ENCODE measurements at regions not wholly inside any gene's neighbourhood (a gene's known extent, or its start where the extent isn't known, plus 50 kb on each side); places are given as distances from the start of the nearest gene placed in this dataset.

DNA sequence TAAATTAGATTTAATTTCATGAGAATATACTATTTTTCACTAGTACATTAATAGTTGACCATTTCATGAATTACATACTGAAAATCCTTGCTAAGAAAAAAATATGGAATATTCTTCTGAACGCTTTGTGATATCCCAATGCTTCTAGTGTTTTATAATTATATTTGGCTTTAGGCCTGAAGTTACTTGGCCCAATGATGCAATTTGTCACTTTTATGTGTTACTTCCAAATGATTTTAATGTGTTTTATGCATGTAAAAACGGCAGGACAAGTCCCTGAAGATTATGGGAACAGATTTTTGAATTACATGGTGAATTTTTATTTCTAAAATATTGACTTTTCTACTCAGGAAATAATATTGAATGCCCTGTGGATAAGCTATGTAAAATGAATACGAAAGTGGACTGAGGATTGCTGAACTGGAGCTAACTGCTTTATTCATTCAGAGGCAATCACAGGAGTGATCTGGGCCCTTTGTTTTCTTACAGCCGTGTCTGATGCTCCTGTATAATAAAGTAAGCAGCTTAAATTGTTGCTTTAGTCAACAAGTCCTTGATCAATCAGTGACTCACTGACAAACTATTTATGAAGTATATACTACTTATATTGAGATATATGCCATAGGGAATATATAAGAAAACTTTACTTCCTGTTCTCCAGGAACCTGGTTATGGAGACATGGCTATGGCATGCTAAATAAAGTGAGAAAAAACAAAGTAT, 543.0 kb upstream of the RGS18 start:
- Mint-ChIP-seq H3K27ac (no peak overlapping the region), H3K36me3 (no peaks in the 10 kb centered on the region), H3K27me3 (ENCODE audit: low read depth) (no peaks in the 10 kb centered on the region), H3K4me3 (no peak overlapping the region), H3K4me1 (no peaks in the 10 kb centered on the region), H3K9me3 (no peaks in the 10 kb centered on the region)
- DNase-seq (ENCODE audit: low spot score in 2 of 2, unreplicated experiment in 2 of 2): no peak
- TF ChIP-seq, protein P1, sequence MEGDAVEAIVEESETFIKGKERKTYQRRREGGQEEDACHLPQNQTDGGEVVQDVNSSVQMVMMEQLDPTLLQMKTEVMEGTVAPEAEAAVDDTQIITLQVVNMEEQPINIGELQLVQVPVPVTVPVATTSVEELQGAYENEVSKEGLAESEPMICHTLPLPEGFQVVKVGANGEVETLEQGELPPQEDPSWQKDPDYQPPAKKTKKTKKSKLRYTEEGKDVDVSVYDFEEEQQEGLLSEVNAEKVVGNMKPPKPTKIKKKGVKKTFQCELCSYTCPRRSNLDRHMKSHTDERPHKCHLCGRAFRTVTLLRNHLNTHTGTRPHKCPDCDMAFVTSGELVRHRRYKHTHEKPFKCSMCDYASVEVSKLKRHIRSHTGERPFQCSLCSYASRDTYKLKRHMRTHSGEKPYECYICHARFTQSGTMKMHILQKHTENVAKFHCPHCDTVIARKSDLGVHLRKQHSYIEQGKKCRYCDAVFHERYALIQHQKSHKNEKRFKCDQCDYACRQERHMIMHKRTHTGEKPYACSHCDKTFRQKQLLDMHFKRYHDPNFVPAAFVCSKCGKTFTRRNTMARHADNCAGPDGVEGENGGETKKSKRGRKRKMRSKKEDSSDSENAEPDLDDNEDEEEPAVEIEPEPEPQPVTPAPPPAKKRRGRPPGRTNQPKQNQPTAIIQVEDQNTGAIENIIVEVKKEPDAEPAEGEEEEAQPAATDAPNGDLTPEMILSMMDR (IDR thresholded peaks at IDR 0.05; ENCODE audit: unreplicated experiment): no peak

DNA sequence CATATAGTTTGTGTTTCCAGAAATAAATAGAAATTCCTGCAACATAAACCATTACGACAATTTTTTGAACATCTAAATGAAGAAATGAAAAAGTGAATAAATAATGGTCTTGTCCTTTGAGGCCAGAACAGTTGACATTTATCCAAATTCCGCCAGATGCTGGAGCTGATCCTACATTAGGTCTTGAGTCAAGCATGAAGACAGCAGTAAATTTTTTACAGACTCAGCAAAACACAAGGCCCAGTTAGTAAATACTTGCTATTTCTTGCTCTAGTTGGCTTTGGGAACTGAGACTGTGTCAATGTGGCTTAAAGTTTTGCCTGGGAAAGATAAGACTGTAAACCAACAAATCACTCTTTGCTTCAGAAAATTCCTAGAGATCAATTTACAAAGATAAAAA, 540.1 kb upstream of the RGS18 start:
- Mint-ChIP-seq H3K36me3 (no peaks in the 10 kb centered on the region), H3K9me3 (peaks cover 3% of the 10 kb centered on the region), H3K27me3 (ENCODE audit: low read depth) (no peaks in the 10 kb centered on the region), H3K4me1 (no peaks in the 10 kb centered on the region), H3K4me3 (no peak overlapping the region), H3K27ac (no peak overlapping the region)
- DNase-seq (ENCODE audit: low spot score in 2 of 2, unreplicated experiment in 2 of 2): no peak
- TF ChIP-seq, protein P1 (IDR thresholded peaks at IDR 0.05; ENCODE audit: unreplicated experiment): no peak

DNA sequence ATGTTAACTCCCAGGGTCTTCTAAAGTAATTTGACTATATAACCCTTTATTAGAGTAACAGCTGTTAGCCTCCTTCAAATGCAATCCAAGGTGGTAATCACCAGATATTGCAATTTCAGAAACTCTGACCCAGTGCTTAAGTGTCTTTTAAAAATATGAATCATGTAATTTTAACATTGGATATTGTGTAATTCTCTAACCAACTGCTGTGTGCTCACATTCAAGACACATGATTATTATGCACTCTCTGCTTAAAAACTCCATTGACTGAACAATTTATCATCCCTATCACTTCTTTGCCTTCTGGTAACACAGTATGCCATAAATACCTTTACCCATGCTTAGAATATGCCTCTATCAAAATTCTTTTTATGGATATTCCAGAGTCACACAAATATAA, 537.4 kb upstream of the RGS18 start:
- peaks cover 3% of the 10 kb centered on the region for H3K9me3 Mint-ChIP-seq
- H3K4me3 Mint-ChIP-seq: no peak overlapping the region
- no peaks in the 10 kb centered on the region for H3K27me3 Mint-ChIP-seq (ENCODE audit: low read depth)
- no peaks in the 10 kb centered on the region for H3K36me3 Mint-ChIP-seq
- H3K4me1 Mint-ChIP-seq: no peaks in the 10 kb centered on the region
- no peak for DNase-seq (ENCODE audit: low spot score in 2 of 2, unreplicated experiment in 2 of 2)
- TF ChIP-seq, protein P1 (IDR thresholded peaks at IDR 0.05; ENCODE audit: unreplicated experiment): no peak
- H3K27ac Mint-ChIP-seq: no peak overlapping the region

DNA sequence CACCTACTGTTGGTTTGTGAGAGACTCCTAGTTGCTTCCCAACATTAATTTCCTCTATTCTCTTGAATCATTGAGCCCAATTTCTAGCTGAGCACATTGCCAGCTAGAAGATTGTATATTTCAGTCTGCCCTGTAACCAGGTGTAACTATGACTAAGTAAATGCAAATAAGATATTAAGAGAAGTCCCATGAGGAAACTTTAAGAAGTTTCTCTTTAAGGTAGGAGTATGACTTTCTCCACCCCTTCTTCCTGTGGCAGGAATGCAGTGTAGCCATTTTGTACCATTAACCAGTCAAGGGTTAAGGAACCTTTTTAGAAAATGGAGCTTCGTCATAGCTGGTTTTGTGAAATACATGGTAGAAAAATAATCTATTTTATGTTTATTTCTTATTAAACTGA, 534.2 kb upstream of the RGS18 start:
- Mint-ChIP-seq H3K27me3 (ENCODE audit: low read depth) (no peaks in the 10 kb centered on the region), H3K4me3 (no peak overlapping the region), H3K4me1 (no peaks in the 10 kb centered on the region), H3K27ac (no peak overlapping the region), H3K9me3 (peaks cover 3% of the 10 kb centered on the region), H3K36me3 (no peaks in the 10 kb centered on the region)
- TF ChIP-seq, protein P1 (IDR thresholded peaks at IDR 0.05; ENCODE audit: unreplicated experiment): no peak
- DNase-seq (ENCODE audit: low spot score in 2 of 2, unreplicated experiment in 2 of 2): no peak

DNA sequence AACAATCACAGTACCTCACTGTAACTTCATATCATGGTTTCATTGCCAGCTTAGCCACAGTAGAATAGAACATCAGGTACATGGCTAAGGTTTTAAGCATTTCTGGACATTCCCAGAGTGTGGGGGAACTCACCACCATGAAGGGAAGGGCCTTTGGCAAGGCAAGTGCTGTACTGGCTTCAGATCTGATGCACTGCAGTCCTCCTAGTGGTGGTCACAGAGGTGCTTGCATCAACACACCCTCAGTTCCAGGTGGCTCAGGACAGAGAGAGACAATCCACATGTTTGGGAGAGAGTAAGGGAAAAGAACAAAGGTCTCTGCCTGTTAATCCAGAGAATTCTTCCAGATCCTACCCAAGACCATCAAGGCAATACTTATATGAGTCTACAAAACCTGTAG, 528.4 kb upstream of the RGS18 start:
- H3K36me3 Mint-ChIP-seq: no peaks in the 10 kb centered on the region
- DNase-seq (ENCODE audit: low spot score in 2 of 2, unreplicated experiment in 2 of 2): no peak
- no peak overlapping the region for H3K27ac Mint-ChIP-seq
- no peak overlapping the region for H3K4me3 Mint-ChIP-seq
- H3K27me3 Mint-ChIP-seq (ENCODE audit: low read depth): no peaks in the 10 kb centered on the region
- H3K9me3 Mint-ChIP-seq: no peaks in the 10 kb centered on the region
- TF ChIP-seq, protein P1 (IDR thresholded peaks at IDR 0.05; ENCODE audit: unreplicated experiment): no peak
- no peaks in the 10 kb centered on the region for H3K4me1 Mint-ChIP-seq
